NCI-H1048 (cell line): ENCODE measurements at regions not wholly inside any gene's neighbourhood (a gene's known extent, or its start where the extent isn't known, plus 50 kb on each side); places are given as distances from the start of the nearest gene placed in this dataset.

ENCODE experiments used
- DNase-seq: peaks from one replicate; lab custom pipeline; 2025; lab: John Stamatoyannopoulos, UW

GRCh38 chr2:168338803-168339437 is 91.5 kb upstream of the STK39 start:
- DNase-seq, result no peak

GRCh38 chr2:168340931-168341330 is 93.5 kb upstream of the STK39 start:
- DNase-seq, result no peak

GRCh38 chr2:168343586-168343985 is 96.2 kb upstream of the STK39 start:
- no peak for DNase-seq

- DNase-seq, result no peak
Measured at GRCh38 chr2:168344706-168345105, 97.3 kb upstream of the STK39 start.

- no peak for DNase-seq
Measured at GRCh38 chr2:168345601-168346000, 98.2 kb upstream of the STK39 start.

- DNase-seq, result peak; percentile 54
Measured at GRCh38 chr2:168346725-168347477, 99.5 kb upstream of the STK39 start.

- no peak for DNase-seq
Measured at GRCh38 chr2:168348076-168348475, 100.7 kb upstream of the STK39 start.

GRCh38 chr2:168350380-168350779 is 103.0 kb upstream of the STK39 start:
- no peak for DNase-seq

- no peak for DNase-seq
Measured at GRCh38 chr2:168353251-168353650, 102.8 kb upstream of the CERS6 start.

GRCh38 chr2:168354499-168354898 is 101.6 kb upstream of the CERS6 start:
- no peak for DNase-seq

- no peak for DNase-seq
Measured at GRCh38 chr2:168355121-168355520, 101.0 kb upstream of the CERS6 start.

- DNase-seq, result no peak
Measured at GRCh38 chr2:168355779-168356476, 100.1 kb upstream of the CERS6 start.

- DNase-seq, result no peak
Measured at GRCh38 chr2:168356477-168356835, 99.6 kb upstream of the CERS6 start.

GRCh38 chr2:168357797-168358472 is 98.1 kb upstream of the CERS6 start:
- no peak for DNase-seq

GRCh38 chr2:168359082-168359481 is 97.0 kb upstream of the CERS6 start:
- DNase-seq, result no peak

- no peak for DNase-seq
Measured at GRCh38 chr2:168363347-168364092, 92.6 kb upstream of the CERS6 start.

GRCh38 chr2:168365094-168365621 is 90.9 kb upstream of the CERS6 start:
- no peak for DNase-seq

GRCh38 chr2:168369031-168369430 is 87.0 kb upstream of the CERS6 start:
- DNase-seq, result no peak

- DNase-seq, result no peak
Measured at GRCh38 chr2:168371273-168372019, 84.6 kb upstream of the CERS6 start.

GRCh38 chr2:168373468-168373867 is 82.6 kb upstream of the CERS6 start:
- no peak for DNase-seq
